SK-N-SH (cell line): ENCODE measurements at regions not wholly inside any gene's neighbourhood (a gene's known extent, or its start where the extent isn't known, plus 50 kb on each side); places are given as distances from the start of the nearest gene placed in this dataset.

Experiments
- CTCF ChIA-PET: fragments of 300-600, 350-600 bp; formaldehyde crosslinking; extraction: SDS; loops from one replicate; lab custom pipeline; 2021; lab: Yijun Ruan, JAX
- POLR2A ChIA-PET: fragments of 350-600 bp; sonication (Branson Sonifier 250); formaldehyde crosslinking; extraction: SDS; loops from one replicate; lab custom pipeline; 2020; ENCODE audit warnings: antibody characterized with exemption, inconsistent platforms; lab: Yijun Ruan, JAX
- DNase-seq: peaks from one replicate; pipeline ENCODE4 v3.0.0; 2012
- H2AFZ ChIP-seq: fragments of 200-600 bp; sonication (generic); 2 replicates; pipeline ENCODE4 v1.8.1; 2016; ENCODE audit warnings: antibody characterized with exemption, mild to moderate bottlenecking, low read depth
- H3F3A ChIP-seq: fragments of 200-600 bp; sonication (generic); replicated peaks from 2 replicates; pipeline ENCODE3; 2016; ENCODE audit warnings: antibody characterized with exemption, mild to moderate bottlenecking; ENCODE audit not compliant: insufficient read depth
- H3K27ac ChIP-seq, 2 experiments: fragments of 200-500 bp in 1 of 2; fragments of 200-600 bp in 1 of 2; sonication (Bioruptor generic) in 1 of 2; sonication (generic), shearing (Covaris generic) in 1 of 2; 2 replicates each; pipeline versions ENCODE4 v1.5.1 to v1.6.1; 2014 to 2016; ENCODE audit warnings: low read depth in 2 of 2, inconsistent platforms in 1 of 2, low read length in 1 of 2, mild to moderate bottlenecking in 1 of 2, mixed read lengths in 1 of 2
- H3K27me3 ChIP-seq: fragments of 200-600 bp; sonication (generic), shearing (Covaris generic); 2 replicates; pipeline ENCODE4 v1.6.1; 2016; ENCODE audit warnings: mixed run types; ENCODE audit not compliant: insufficient read depth
- H3K36me3 ChIP-seq, 2 experiments: fragments of 200-500 bp in 1 of 2; fragments of 200-600 bp in 1 of 2; sonication (Bioruptor generic) in 1 of 2; sonication (generic) in 1 of 2; replicated peaks in 1 of 2; 2 replicates each; pipeline versions ENCODE3 to v1.5.1; 2014 to 2016; ENCODE audit warnings: low read length in 1 of 2, mild to moderate bottlenecking in 1 of 2; ENCODE audit not compliant: insufficient read depth in 2 of 2, control insufficient read depth in 1 of 2
- H3K4me1 ChIP-seq, 2 experiments: fragments of 200-500 bp in 1 of 2; fragments of 200-600 bp in 1 of 2; sonication (Bioruptor generic) in 1 of 2; sonication (generic), shearing (Covaris generic) in 1 of 2; 2 replicates each; pipeline versions ENCODE4 v1.5.1 to v1.6.1; 2014 to 2016; ENCODE audit warnings: low read depth in 1 of 2, low read length in 1 of 2, mixed run types in 1 of 2; ENCODE audit not compliant: insufficient read depth in 2 of 2, control insufficient read depth in 1 of 2
- H3K4me2 ChIP-seq: fragments of 200-600 bp; sonication (generic), shearing (Covaris generic); 2 replicates; pipeline ENCODE4 v1.6.1; 2017; ENCODE audit warnings: mixed run types
- H3K4me3 ChIP-seq, 2 experiments: fragments of 200-500 bp in 1 of 2; fragments of 200-600 bp in 1 of 2; sonication (Bioruptor generic) in 1 of 2; sonication (generic), shearing (Covaris generic) in 1 of 2; 2 replicates each; pipeline versions ENCODE4 v1.5.1 to v1.8.1; 2014 to 2016; ENCODE audit warnings: low read depth in 2 of 2, inconsistent platforms in 1 of 2, low read length in 1 of 2, mild to moderate bottlenecking in 1 of 2, mixed read lengths in 1 of 2, moderate library complexity in 1 of 2
- H3K79me2 ChIP-seq: fragments of 200-600 bp; sonication (generic); 2 replicates; pipeline ENCODE4 v1.8.1; 2017; ENCODE audit warnings: mild to moderate bottlenecking; ENCODE audit not compliant: insufficient read depth
- H3K9ac ChIP-seq: fragments of 200-600 bp; sonication (generic); 2 replicates; pipeline ENCODE4 v1.6.1; 2017; ENCODE audit warnings: mixed run types
- H3K9me2 ChIP-seq: fragments of 200-600 bp; sonication (generic); 2 replicates; pipeline ENCODE4 v1.6.1; 2017; ENCODE audit warnings: mixed run types
- H3K9me3 ChIP-seq: fragments of 200-600 bp; sonication (generic); 2 replicates; pipeline ENCODE4 v1.6.1; 2017; ENCODE audit warnings: mixed run types, mild to moderate bottlenecking, moderate library complexity
- H4K20me1 ChIP-seq: fragments of 200-600 bp; sonication (generic); 2 replicates; pipeline ENCODE4 v1.6.1; 2017; ENCODE audit warnings: mild to moderate bottlenecking, mixed run types; ENCODE audit not compliant: insufficient read depth
- FOXM1 ChIP-seq: IDR thresholded peaks from 2 replicates; pipeline ENCODE4 v1.4.0; 2012; ENCODE audit warnings: low read depth, mild to moderate bottlenecking
- GABPA ChIP-seq: IDR thresholded peaks from 2 replicates; pipeline ENCODE4 v1.4.0; 2012; ENCODE audit warnings: low read depth, mild to moderate bottlenecking
- JUND ChIP-seq: IDR thresholded peaks from 2 replicates; pipeline ENCODE4 v1.4.0; 2012
- MEF2A ChIP-seq: IDR thresholded peaks from 2 replicates; pipeline ENCODE4 v1.4.0; 2012; ENCODE audit warnings: low read depth, borderline replicate concordance
- NFIC ChIP-seq: IDR thresholded peaks from 2 replicates; pipeline ENCODE4 v1.4.0; 2012; ENCODE audit warnings: borderline replicate concordance
- NRF1 ChIP-seq: IDR thresholded peaks from 2 replicates; pipeline ENCODE4 v1.6.1; 2012; ENCODE audit warnings: low read depth, mild to moderate bottlenecking, low read length
- POLR2AphosphoS5 ChIP-seq: IDR thresholded peaks from 2 replicates; pipeline ENCODE4 v1.6.1; 2012; ENCODE audit warnings: low read depth, low read length
- RAD21 ChIP-seq: IDR thresholded peaks from 2 replicates; pipeline ENCODE4 v1.6.1; 2012; ENCODE audit warnings: mild to moderate bottlenecking, low read length
- RCOR1 ChIP-seq: fragments of 150-350 bp; IDR thresholded peaks from 2 replicates; pipeline ENCODE4 v1.6.1; 2017; ENCODE audit warnings: antibody characterized with exemption, low read length
- SIN3A ChIP-seq: IDR thresholded peaks from 2 replicates; pipeline ENCODE4 v1.6.1; 2012; ENCODE audit warnings: low read depth, mild to moderate bottlenecking, low read length, moderate library complexity, borderline replicate concordance
- SMC3 ChIP-seq: IDR thresholded peaks from 2 replicates; pipeline ENCODE4 v1.6.1; 2012; ENCODE audit warnings: low read depth, low read length, improper control_type of control experiment
- TAF1 ChIP-seq: IDR thresholded peaks from 2 replicates; pipeline ENCODE4 v1.6.1; 2012; ENCODE audit warnings: low read depth, mild to moderate bottlenecking, low read length, moderate library complexity, borderline replicate concordance
- TEAD4 ChIP-seq: IDR thresholded peaks from 2 replicates; pipeline ENCODE4 v1.4.0; 2012; ENCODE audit warnings: mild to moderate bottlenecking, borderline replicate concordance; ENCODE audit not compliant: insufficient read depth
- YY1 ChIP-seq: IDR thresholded peaks from 2 replicates; pipeline ENCODE4 v1.4.0; 2012; ENCODE audit warnings: low read depth, mild to moderate bottlenecking
- WGBS: methylation state at CpG from one replicate; pipeline ENCODE4 v1.1.6; 2017; ENCODE audit warnings: low lambda C conversion rate; 5-methylcytosine and 5-hydroxymethylcytosine counted together
- TF ChIP-seq, protein P1 (sequence below): fragments of 200-600 bp; sonication (generic); IDR thresholded peaks from 2 replicates; pipeline ENCODE4 v1.6.1; 2017; ENCODE audit warnings: antibody characterized with exemption, mild to moderate bottlenecking, moderate library complexity
- TF ChIP-seq, protein P2 (sequence below): IDR thresholded peaks from 2 replicates; pipeline ENCODE4 v1.4.0; 2012; ENCODE audit warnings: low read depth, borderline replicate concordance
- TF ChIP-seq, protein P3 (sequence below): IDR thresholded peaks from 2 replicates; pipeline ENCODE4; 2012
- TF ChIP-seq, protein P4 (sequence below): IDR thresholded peaks from 2 replicates; pipeline ENCODE4 v1.4.0; 2012; ENCODE audit warnings: low read depth, borderline replicate concordance

DNA sequence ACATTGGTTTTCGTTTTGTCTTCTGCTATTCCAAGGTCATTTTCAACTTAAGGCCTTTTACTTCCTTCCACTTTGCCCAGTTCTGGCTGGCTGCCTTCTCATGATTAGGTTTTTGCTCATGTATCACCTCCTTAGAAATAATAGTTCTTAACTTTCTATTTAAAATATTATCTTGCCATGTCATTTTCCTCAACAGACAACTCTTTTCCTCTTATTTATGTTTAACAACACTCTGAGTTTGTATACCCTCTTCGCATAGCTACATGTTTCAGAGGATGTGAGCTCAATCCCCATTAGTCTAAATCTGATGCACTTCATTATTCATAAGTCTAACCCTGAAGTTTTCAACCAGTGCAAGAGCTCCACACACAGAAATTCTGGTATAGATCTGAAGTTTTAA is 299.1 kb downstream of the BCHE start:
- no peaks in the 10 kb centered on the region for H3K27me3 ChIP-seq
- CTCF ChIA-PET, result no interaction called here
- H2AFZ ChIP-seq, result no peak overlapping the region
- no peak overlapping the region for H3K9ac ChIP-seq
- H3K4me3 ChIP-seq, result no peak overlapping the region
- POLR2A ChIA-PET, result no interaction called here
- no peak overlapping the region for H3K4me2 ChIP-seq
- no peaks in the 10 kb centered on the region for H3K9me2 ChIP-seq
- no peak overlapping the region for H3K27ac ChIP-seq
- H3K4me1 ChIP-seq, result no peaks in the 10 kb centered on the region
- no peak for DNase-seq
- H3F3A ChIP-seq, result no peaks in the 10 kb centered on the region
- 17% methylated on average over 2 of the region's 2 CpGs for WGBS
- TF ChIP-seq JUND, result no peak
- TF ChIP-seq, protein P1, sequence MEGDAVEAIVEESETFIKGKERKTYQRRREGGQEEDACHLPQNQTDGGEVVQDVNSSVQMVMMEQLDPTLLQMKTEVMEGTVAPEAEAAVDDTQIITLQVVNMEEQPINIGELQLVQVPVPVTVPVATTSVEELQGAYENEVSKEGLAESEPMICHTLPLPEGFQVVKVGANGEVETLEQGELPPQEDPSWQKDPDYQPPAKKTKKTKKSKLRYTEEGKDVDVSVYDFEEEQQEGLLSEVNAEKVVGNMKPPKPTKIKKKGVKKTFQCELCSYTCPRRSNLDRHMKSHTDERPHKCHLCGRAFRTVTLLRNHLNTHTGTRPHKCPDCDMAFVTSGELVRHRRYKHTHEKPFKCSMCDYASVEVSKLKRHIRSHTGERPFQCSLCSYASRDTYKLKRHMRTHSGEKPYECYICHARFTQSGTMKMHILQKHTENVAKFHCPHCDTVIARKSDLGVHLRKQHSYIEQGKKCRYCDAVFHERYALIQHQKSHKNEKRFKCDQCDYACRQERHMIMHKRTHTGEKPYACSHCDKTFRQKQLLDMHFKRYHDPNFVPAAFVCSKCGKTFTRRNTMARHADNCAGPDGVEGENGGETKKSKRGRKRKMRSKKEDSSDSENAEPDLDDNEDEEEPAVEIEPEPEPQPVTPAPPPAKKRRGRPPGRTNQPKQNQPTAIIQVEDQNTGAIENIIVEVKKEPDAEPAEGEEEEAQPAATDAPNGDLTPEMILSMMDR, result no peak
- TF ChIP-seq, protein P2, sequence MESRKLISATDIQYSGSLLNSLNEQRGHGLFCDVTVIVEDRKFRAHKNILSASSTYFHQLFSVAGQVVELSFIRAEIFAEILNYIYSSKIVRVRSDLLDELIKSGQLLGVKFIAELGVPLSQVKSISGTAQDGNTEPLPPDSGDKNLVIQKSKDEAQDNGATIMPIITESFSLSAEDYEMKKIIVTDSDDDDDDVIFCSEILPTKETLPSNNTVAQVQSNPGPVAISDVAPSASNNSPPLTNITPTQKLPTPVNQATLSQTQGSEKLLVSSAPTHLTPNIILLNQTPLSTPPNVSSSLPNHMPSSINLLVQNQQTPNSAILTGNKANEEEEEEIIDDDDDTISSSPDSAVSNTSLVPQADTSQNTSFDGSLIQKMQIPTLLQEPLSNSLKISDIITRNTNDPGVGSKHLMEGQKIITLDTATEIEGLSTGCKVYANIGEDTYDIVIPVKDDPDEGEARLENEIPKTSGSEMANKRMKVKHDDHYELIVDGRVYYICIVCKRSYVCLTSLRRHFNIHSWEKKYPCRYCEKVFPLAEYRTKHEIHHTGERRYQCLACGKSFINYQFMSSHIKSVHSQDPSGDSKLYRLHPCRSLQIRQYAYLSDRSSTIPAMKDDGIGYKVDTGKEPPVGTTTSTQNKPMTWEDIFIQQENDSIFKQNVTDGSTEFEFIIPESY, result no peak
- TF ChIP-seq YY1, result no peak
- TF ChIP-seq, protein P3, sequence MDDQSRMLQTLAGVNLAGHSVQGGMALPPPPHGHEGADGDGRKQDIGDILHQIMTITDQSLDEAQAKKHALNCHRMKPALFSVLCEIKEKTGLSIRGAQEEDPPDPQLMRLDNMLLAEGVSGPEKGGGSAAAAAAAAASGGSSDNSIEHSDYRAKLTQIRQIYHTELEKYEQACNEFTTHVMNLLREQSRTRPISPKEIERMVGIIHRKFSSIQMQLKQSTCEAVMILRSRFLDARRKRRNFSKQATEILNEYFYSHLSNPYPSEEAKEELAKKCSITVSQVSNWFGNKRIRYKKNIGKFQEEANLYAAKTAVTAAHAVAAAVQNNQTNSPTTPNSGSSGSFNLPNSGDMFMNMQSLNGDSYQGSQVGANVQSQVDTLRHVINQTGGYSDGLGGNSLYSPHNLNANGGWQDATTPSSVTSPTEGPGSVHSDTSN, result no peak
- no peaks in the 10 kb centered on the region for H4K20me1 ChIP-seq
- H3K79me2 ChIP-seq, result no peaks in the 10 kb centered on the region
- no peaks in the 10 kb centered on the region for H3K9me3 ChIP-seq
- no peaks in the 10 kb centered on the region for H3K36me3 ChIP-seq

DNA sequence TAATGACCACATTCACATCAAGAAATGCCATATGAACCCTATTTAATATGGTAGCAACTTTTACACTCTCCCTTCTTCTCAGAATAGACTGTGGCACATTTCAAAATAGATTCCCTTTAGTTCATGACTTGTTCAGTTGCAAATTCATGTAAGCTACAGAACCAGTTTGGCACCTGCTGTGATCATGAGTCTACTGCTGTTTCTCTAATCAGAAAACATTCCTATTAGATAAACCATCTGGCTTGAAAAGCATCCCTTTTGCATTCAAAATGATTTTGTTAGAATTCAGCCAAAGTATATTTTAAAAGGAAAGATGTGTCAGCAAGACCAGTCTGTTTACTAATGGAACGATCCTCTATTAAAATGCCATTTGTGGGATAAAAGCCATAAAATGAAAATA is 304.4 kb downstream of the BCHE start:
- no peaks in the 10 kb centered on the region for H3K27me3 ChIP-seq
- no peak overlapping the region for H3K4me3 ChIP-seq
- no peak overlapping the region for H3K4me2 ChIP-seq
- no peaks in the 10 kb centered on the region for H3K4me1 ChIP-seq
- no peak overlapping the region for H3K27ac ChIP-seq
- no peak overlapping the region for H3K9ac ChIP-seq
- WGBS, result 26% methylated on average over 1 of the region's 1 CpG
- no peak for DNase-seq
- CTCF ChIA-PET, result interaction anchor here (0.6 kb wide), 1 partner anchor 168 kb away, joined by 3 read pairs; no protein-coding TSS in a partner anchor
- H3K9me3 ChIP-seq, result no peaks in the 10 kb centered on the region
- no peak overlapping the region for H2AFZ ChIP-seq
- POLR2A ChIA-PET, result no interaction called here
- H4K20me1 ChIP-seq, result no peaks in the 10 kb centered on the region
- H3F3A ChIP-seq, result no peaks in the 10 kb centered on the region
- no peaks in the 10 kb centered on the region for H3K79me2 ChIP-seq
- no peaks in the 10 kb centered on the region for H3K9me2 ChIP-seq
- no peaks in the 10 kb centered on the region for H3K36me3 ChIP-seq
- no peak for TF ChIP-seq TAF1
- no peak for TF ChIP-seq MEF2A
- TF ChIP-seq, protein P1, result no peak
- no peak for TF ChIP-seq FOXM1
- TF ChIP-seq, protein P2, result no peak
- TF ChIP-seq NRF1, result no peak
- no peak for TF ChIP-seq NFIC
- TF ChIP-seq POLR2AphosphoS5, result no peak
- TF ChIP-seq JUND, result no peak
- no peak for TF ChIP-seq GABPA
- TF ChIP-seq RCOR1, result no peak
- TF ChIP-seq SMC3, result no peak
- TF ChIP-seq, protein P4, sequence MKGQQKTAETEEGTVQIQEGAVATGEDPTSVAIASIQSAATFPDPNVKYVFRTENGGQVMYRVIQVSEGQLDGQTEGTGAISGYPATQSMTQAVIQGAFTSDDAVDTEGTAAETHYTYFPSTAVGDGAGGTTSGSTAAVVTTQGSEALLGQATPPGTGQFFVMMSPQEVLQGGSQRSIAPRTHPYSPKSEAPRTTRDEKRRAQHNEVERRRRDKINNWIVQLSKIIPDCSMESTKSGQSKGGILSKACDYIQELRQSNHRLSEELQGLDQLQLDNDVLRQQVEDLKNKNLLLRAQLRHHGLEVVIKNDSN, result no peak
- no peak for TF ChIP-seq TEAD4
- no peak for TF ChIP-seq RAD21
- no peak for TF ChIP-seq SIN3A
